Stimulated activated CD4-positive, alpha-beta T cell treated with anti-CD3 and anti-CD28 coated beads, TNF-alpha, amount 100 ng/mL, for 24 hours (primary cell): ENCODE measurements at regions not wholly inside any gene's neighbourhood (a gene's known extent, or its start where the extent isn't known, plus 50 kb on each side); places are given as distances from the start of the nearest gene placed in this dataset.

Experiments
- DNase-seq, 3 experiments: peaks; one replicate each; pipeline ENCODE4 v3.0.0-alpha.2; 2020; ENCODE audit warnings: low read depth in 3 of 3

DNA sequence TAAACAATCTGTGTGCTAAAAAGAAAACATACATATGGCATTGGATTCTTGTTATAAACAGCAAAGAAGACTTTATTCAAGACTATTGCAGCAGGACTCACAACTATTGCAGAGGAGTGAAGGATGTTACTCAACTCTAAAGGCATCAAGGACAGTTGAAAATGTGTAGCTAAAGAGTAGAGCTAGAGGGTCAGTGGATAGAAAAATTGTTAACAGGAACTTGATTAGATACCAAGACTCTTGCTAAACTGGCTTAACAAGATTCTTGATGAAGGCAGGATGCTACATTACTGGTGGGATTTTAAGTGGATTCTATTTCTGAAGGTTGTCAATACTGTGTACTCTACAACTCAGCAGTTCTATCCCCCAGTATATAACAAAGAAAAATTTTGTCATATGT lies 1183.3 kb downstream of the SLITRK1 start:
- DNase-seq = no peak

DNA sequence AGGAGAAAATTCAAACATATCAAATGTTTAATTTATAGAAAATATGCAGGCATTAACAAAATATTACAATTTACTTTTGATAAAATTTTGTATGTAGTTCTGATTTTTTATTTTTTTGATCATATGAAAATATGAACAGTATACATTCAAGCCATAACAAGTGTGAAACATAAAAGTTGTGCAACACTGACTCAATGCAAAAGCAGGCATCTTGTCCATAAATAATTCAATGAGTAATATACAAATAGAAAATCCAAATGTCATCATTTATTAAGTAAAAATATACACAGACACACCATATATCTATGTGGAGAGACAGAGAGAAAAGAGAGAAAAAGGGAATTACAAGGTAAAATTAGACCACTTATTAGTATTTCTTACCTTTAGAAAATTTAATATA lies 1183.9 kb downstream of the SLITRK1 start:
- DNase-seq = no peak

DNA sequence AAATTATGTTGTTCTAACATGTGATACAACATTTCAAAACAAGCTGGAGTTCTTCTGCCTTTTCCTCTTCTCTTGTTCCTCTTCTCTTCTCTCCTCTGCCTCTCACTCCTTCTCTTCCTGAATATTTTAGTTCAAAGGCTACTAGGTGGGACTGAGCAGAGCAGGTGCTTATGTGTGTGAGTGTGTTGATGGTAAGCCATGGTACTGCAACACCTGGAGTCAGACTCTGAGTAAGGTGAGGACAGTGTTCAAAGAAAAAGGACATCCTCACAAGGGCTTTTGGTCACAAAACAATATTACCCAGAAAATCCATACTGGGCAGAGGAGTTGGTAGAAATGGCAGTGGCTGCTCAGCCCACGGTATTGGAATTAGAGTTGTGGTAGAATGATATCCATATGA lies 1188.7 kb downstream of the SLITRK1 start:
- no peak for DNase-seq

DNA sequence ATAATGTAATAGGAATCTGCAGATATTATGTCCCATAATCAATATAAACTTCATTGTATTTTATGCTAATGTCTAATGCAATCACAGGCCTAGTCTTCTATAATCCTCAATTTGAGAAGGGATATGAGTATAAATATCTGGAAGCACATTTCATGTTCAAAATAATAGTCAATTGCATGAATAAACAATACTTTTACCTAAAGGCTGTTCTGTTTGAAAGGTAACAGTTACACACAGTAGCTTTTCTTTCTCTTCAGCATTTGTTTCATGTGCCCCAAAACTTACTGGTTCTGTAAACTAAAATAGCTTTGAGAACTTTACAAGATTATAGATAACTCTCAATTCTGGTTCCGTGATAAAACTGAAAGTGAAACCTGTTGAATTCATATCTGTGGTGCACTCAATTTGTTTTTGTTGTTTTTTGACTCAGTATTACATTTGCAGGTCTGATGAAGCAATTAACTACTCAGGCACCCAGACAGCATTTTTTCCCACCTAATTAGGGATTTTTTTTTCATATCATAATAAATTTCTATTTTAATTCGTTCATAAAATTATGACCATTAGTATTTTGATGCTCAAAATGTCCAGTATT lies 1193.8 kb downstream of the SLITRK1 start:
- no peak for DNase-seq

DNA sequence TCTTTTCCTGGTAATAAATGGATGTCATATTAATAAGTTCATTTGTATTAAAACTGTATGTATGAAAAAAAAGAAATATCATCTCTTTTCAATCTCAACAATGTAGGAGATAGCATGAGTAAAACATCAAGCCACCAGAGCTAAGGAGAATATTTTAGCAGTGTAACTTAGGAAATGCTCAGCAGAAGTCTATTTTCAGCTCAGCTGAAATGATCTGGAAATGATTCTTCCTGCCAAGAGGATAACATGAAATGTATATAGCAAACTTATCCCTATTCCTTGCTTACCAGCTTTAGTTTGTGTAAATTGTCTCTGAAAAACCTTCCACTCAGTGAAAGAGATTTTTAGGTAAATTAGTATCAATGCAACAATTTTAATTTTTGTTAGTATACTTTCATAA lies 1194.4 kb downstream of the SLITRK1 start:
- DNase-seq = no peak

DNA sequence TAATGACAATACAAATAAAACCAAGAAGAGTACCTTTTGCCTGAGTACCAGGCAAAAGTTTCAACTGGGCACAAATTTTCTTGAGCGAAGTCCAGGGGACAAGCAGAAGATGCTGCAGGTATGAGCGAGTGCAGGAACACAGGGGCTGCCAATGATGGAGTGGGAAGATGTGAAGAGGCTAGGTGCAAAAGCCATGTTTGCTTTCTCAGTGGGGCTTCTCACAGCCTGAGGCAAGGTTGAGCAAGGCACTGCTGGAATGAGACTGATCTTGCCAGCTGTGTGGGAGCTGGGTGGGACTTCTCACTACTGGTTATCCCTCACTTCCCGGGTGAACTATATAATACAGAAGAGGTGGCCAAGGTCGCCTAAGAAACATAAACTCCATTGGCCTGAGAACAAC lies 1200.7 kb downstream of the SLITRK1 start:
- no peak for DNase-seq

DNA sequence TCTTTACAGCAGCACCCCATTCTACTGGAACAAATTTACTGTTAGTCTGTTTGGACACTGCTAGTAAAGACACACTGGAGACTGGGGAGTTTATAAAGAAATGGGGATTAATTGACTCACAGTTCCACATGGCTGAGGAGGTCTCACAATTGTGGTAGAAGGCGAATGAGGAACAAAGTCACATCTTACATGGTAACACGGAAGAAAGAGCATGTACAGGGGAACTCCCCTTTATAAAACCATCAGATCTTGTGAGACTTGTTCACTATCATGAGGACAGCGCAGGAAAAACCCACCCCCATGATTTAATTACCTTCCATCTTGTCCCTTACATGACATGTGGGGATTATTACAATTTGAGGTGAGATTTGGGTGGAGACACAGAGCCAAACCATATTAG lies 1204.2 kb downstream of the SLITRK1 start:
- DNase-seq = no peak

DNA sequence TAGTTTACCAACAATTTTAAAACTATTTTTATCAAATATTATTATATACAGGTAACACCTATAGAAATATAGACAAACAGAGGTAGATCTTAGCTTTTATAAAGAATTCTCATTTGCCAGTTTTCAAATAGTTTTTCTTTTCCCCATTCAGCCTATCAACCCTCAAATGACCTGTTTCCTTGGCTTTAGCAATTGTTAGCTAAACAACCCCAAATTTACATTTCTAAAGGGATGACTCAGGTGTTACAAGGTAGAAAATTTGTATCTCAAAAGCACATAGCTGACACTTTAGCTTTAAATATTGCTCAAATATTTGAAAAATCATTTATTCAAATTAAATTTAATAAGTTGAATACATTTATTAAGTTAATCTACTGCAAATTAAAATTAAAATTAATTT lies 1207.2 kb downstream of the SLITRK1 start:
- DNase-seq = no peak

DNA sequence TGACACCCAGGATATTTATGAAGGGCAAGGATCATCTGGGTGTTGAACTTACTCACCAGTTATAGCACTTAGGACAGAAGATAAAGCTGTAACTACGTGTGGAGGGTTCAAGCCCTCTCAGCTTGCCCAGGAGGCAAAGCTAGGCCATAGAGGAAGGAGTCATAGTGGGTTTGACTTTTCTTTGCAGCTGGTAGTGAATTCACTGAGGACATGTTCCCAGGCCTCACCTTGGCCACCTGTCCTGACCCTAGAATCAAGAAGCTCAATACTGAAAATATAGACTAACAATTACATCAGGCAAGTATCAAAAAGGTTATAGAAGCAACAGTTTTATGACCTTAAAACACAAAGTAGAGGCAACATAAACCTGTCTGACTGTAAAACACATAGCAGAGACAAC lies 1207.7 kb downstream of the SLITRK1 start:
- no peak for DNase-seq

DNA sequence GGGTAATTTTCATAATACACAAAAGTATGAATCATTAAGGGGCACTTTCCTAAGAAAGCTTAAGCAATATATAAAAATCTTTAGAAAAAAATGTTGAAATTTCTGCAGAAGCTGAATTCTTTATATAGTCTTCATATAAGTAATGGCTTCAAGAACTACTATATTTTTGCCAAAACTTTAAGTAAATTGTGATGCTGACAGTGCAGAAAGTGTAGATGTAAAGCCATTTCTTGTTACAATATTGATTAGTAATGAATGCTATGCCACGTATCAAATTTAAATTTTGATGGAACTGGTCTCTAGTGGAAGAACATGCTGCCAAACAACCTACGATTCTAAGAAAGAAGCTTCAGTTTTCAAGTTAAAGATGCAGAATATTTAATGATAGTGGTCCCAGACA lies 1210.0 kb downstream of the SLITRK1 start:
- DNase-seq = no peak

DNA sequence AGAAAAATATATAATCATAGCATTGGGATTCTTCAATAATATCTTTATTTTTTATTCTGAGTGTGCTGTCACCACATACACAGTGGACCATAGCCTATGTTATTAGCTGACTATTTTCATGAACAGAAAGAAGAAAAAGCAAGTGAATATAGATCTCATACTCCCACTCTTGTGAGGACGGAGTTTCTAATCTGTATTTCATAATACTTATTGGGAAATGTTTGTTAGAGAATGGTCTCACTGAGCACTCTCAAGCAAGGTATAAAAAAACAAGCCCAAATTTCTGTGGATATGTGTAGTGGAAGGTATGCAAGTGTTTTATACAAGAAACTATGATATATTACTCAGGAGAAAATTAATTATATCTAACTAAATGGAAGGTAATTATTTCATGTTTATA lies 1218.1 kb downstream of the SLITRK1 start:
- no peak for DNase-seq

DNA sequence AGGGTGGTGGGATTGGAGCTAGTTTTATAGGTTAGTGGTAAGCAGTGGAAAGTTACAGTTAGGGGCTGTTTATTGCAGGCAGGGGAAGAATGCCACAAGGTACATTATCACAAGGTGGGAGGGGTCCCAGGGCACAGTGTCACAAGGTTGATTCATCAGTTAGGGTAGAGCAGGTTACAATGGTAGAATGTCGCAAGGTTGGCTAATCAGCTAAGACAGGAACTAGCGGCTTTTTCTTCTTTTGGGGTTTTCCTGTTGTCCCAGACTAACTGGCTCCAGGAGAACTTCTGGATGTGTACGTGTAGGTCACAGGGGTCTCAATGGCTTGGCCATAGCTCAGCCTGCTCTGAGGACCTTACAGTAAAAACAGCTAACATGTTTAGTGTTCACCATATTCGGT lies 1221.1 kb downstream of the SLITRK1 start:
- no peak for DNase-seq

DNA sequence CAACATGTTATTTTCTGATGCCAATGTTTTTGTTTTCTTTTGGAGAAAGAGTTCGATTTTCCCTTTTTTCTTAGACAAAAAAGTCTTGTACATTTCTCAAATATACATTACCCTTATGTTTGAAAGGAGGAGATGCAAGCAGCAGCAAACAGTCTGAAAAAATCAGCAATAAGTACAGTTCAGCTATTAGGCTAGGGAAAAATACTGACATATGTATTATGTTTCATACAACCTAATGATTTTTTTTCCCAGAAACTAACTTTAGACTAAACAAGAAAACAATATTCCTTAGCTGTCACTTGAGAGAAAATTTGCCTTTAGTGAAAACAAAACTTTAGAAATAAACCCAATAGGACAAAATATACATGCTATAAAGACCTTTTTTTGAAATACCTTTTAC lies 1223.5 kb downstream of the SLITRK1 start:
- DNase-seq = no peak

DNA sequence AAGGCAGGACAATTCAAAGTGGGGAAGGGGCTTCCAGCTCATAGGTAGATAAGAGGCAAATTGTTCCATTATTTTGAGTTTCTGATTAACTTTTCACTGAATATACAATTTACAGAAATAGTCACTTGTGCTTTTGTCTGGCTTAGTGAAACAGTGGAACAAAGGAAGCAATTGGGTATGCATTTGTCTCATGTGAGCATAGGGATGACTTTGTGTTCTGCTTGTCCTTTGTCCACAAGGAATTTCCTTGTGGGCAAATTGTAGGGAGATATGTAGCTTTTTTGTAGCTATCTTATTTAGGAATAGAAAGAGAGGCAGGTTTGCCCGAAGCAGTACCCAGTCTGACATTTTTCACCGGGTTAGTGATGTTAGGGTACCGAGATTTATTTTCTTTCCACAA lies 1224.8 kb downstream of the SLITRK1 start:
- DNase-seq = no peak

DNA sequence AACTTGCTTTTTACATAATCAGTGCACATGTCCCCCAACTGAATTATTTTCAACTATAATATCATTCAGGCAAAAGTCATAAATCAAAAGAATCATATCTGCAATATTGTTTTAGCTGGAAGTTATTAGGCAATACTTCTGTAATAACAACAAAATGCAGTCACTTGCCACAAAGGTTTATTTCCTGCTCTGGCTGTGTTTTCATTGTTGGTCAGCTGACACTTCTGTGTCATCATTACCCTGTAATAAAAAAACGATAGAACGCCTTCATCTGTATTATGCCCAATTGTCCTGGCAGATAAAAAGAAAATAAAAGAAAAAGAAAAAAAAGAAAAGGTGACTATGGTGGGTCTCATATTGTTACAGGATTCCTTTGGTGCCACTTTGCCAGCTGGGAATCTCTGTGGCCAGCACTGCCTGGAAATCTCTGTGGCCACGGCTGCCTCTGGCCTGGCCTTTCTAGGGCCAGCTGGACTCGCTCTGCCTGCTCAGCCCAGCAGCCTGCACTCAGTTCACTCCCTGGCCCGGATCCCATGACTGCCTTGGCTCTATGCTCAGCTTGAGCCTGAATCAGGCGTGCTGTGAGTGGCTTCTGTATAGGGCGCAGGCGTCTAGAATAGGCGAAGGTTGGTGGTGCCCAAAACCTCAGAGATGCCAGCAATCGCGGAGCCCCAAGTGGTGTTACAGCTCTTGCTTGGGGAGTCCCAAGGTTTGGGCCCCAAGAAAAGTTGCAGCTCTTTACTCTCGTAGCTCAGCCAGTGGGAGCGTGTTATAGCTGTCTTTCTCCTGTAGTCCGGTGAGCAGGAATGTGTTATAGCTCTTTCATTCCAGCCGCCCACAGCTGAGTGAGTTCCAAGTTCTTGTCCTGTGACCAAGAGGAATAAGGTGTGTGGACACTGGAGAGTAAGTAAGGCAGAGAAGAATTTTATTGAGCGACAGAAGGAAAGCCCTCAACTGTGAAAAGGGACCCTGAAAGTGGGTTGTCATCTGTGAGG lies 1227.1 kb downstream of the SLITRK1 start:
- DNase-seq = no peak

DNA sequence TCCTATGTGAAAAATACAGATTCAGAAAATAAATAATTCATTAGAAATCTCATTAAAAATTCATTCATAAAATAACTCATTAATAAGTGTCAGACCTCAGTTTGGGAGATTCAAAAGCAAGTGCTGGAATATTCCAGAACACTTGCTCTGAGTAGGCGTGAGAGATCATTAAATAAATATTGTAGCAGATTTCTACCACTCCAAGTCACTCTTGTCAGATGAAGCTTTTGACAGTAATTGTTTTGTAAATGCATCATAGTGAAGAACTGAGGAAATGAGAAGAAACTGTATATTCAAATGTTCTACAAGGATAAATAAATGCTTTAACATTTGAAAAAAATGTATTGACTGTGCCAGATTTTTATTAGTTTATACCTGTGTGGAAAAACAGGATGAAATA lies 1228.1 kb downstream of the SLITRK1 start:
- DNase-seq = no peak

DNA sequence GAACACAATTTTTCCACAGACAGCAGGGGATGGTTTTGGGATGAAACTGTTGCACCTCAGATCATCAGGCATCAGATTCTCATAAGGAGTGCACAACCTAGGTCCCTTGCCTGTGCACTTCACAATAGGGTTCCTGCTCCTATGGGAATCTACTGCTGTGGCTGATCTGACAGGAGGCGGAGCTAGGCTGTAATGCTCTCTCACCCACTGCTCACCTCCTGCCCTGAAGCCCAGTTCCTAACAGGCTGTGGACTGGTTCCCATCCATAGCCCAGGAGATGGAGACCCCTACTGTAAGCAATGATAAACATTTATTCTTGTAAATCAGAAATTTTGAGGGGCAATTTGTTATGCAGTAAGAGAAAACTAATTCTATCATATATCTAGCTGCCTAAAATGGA lies 1234.7 kb downstream of the SLITRK1 start:
- no peak for DNase-seq

DNA sequence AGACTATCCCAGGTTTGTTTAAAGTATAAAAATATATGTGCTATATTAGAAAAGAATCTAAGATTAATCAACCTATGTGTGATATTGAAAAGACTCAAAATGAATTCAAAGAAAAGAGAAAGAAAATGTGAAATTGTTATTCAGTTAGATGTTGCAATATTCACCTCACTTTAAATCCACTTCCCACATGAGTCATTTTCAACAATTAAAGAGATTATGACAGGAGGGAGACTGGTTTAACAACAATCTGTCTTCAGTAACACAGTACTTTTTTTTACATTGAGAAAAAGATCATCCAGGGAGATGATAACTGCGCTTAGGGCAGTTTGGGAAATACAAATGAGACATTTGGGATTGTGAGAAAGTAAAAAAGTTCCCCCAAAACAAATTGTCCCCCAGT lies 1246.2 kb downstream of the SLITRK1 start:
- DNase-seq = no peak

DNA sequence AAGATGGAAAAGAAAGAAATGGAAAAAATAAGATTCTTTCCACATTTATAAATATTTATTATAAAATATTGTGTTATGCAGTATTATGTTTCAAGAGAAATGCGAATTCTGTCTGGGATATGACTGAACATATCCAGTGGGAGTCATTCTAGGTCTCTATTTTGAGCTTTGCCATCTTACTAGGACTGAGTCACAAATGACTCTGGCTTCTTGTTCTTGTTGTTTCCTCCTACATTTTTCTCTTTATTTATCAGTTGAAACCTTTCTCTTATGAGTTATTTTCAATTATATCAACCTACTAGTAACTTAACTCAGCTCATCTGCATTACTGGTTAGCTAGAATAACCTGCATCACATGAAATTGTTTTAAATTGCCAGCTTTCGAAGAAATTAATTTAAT lies 1247.3 kb downstream of the SLITRK1 start:
- DNase-seq = no peak

DNA sequence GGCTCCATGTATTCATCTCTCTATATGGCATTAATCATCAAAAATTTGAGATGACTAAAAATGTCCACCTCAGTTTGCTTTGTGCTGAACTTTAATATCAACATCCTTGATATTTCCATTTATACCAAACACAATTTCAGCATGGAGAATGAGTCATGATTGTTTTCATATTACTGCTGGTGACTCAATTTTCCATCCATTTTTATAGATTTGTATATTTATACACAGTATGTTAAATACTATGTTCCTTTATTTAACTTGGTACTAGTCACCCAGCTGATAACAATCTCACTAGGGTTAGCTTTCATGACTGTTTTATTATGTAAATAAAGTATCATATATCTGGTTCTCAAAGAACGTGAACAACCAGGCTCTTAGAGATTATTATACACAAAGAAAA lies 1255.1 kb downstream of the SLITRK1 start:
- DNase-seq = no peak

DNA sequence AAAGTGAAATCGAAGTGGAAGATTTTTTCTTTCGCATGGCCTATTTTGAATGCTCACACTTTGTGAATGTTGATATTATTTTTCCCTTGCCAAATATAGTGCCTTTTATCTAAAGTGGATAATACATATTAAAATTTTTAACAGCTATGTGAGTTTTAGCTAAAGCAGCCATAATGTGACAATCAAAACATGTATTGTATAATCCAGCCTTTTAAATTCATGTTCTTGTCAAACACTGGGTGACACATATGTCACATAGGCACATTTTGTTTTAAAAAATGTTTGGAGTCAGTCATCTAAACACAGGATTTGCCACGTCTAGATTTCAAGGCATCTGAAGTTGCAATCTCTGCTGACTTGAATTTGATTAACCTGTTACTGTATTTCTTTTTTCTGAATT lies 1256.6 kb downstream of the SLITRK1 start:
- no peak for DNase-seq

DNA sequence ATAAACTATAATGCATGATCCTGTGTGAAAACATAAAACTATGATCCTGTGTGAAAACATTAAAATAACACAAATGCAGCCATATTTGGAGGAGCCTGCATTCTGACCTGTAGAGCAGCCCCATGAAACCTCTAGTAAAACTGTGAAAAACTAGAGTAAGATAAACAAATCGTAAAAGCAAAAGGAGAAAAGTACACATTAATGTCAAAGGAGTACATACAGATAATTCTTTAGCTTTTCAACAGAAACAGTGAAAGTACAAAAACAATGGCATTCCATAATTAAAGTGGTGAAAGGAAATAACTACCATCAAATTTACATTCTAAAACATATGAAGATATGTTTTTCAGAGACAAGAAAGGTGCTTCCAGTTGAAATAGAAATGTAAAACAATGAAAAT lies 1267.2 kb downstream of the SLITRK1 start:
- DNase-seq = no peak

DNA sequence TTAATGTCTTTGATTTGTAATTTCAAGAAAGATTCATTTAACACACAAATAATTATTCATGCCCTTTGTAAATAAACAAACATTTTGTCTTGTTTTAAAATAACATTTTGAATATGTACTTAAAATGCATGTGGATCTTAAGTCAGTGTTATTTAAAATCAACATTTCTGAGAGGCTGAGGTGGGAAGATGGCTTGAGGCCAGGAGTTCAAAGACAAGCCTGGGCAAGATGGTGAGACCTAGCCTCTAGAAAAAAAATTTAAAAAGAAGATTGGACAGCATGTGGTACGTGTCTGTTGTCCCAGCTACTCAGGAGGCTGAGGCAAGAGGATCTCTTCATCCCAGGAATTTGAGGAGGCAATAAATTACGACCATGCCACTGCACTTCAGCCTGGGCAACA lies 1268.2 kb downstream of the SLITRK1 start:
- no peak for DNase-seq
